Ascending aorta (tissue), 2 donors: ENCODE measurements at regions not wholly inside any gene's neighbourhood (a gene's known extent, or its start where the extent isn't known, plus 50 kb on each side); places are given as distances from the start of the nearest gene placed in this dataset.
"Not testable (repeated sequence)": the region's sequence is repeated elsewhere in the genome, so short reads cannot be mapped to it uniquely, and the experiment has no call there.

ENCODE experiments used
- DNase-seq, 2 donors: peaks; one replicate each; pipeline ENCODE4 v3.0.0-alpha.2; 2019; ENCODE audit warnings: low spot score in 2 of 2
- H3K27ac ChIP-seq, 2 donors: fragments of 200-600 bp; sonication (generic); one replicate each; pipeline ENCODE4 v1.5.1; 2016 to 2017; ENCODE audit warnings: mild to moderate bottlenecking in 1 of 2
- H3K27me3 ChIP-seq: fragments of 200-600 bp; sonication (generic); one replicate; pipeline ENCODE4 v1.5.1; 2017
- H3K36me3 ChIP-seq, 2 donors: fragments of 200-600 bp; sonication (generic); one replicate each; pipeline ENCODE4 v1.5.1; 2016
- H3K4me1 ChIP-seq, 2 donors: fragments of 200-600 bp; sonication (generic); one replicate each; pipeline ENCODE4 v1.5.1; 2016 to 2017; ENCODE audit warnings: mild to moderate bottlenecking in 1 of 2
- H3K4me3 ChIP-seq, 2 donors: fragments of 200-600 bp; sonication (generic); one replicate each; pipeline ENCODE4 v1.5.1; 2016 to 2017; ENCODE audit warnings: mild to moderate bottlenecking in 1 of 2
- H3K9me3 ChIP-seq, 2 donors: fragments of 200-600 bp; sonication (generic); one replicate each; pipeline ENCODE4 v1.5.1; 2016
- CTCF ChIP-seq, 3 experiments: fragments of 200-600 bp in 2 of 3; fragments of 450-650 bp in 1 of 3; sonication (generic) in 2 of 3; IDR thresholded peaks; one replicate each; pipeline ENCODE4 v1.5.1; 2016 to 2019; ENCODE audit warnings: antibody characterized with exemption in 3 of 3, mild to moderate bottlenecking in 1 of 3, moderate library complexity in 1 of 3
- intact Hi-C: fragments of 100-400 bp; cut with DNase I; formaldehyde crosslinking; loops from one replicate; pipeline ENCODE4 v1.15.1; 2023

- intact Hi-C loops, DNase-seq, H3K27me3 ChIP-seq: not testable (repeated sequence)
Measured at GRCh38 chr21:25531538-25532250, 75.6 kb downstream of the MRPL39 start.

GRCh38 chr21:25528515-25528914 is 78.8 kb downstream of the MRPL39 start:
- no peaks in the 10 kb centered on the region for H3K27me3 ChIP-seq
- H3K4me3 ChIP-seq: no peak overlapping the region
- H3K4me1 ChIP-seq: no peaks in the 10 kb centered on the region
- TF ChIP-seq CTCF (IDR thresholded peaks at IDR 0.05): no peak
- H3K36me3 ChIP-seq: no peaks in the 10 kb centered on the region
- no peaks in the 10 kb centered on the region for H3K9me3 ChIP-seq
- H3K27ac ChIP-seq: no peak overlapping the region
- DNase-seq: no peak
- intact Hi-C loops: no loop called here

More at GRCh38 chr21:25531538-25532250, 75.6 kb downstream of the MRPL39 start:
- not testable (repeated sequence) for H3K4me1 ChIP-seq, H3K36me3 ChIP-seq, H3K27ac ChIP-seq, H3K4me3 ChIP-seq, H3K9me3 ChIP-seq

DNA sequence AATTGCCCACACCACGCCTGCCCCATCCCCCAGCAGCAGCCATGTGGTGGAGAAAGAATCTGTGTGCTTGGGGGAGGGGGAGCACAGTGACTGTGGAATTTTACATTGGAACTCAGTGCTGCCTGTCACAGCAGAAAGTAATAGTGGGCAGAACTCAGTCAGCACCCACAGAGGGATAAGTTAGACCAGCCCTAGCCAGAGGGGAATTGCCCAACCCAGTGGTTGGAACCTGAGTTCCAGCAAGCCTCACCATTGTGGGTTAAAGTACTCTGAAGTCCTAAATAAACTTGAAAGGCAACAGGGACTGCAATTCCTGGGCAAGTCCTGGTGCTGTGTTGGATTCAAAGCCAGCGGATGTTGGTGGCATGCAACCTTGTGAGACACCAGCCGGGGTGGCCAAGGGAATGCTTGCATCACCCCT is 88.8 kb downstream of the MRPL39 start:
- no peak for TF ChIP-seq CTCF (IDR thresholded peaks at IDR 0.05)
- no peak for DNase-seq

DNA sequence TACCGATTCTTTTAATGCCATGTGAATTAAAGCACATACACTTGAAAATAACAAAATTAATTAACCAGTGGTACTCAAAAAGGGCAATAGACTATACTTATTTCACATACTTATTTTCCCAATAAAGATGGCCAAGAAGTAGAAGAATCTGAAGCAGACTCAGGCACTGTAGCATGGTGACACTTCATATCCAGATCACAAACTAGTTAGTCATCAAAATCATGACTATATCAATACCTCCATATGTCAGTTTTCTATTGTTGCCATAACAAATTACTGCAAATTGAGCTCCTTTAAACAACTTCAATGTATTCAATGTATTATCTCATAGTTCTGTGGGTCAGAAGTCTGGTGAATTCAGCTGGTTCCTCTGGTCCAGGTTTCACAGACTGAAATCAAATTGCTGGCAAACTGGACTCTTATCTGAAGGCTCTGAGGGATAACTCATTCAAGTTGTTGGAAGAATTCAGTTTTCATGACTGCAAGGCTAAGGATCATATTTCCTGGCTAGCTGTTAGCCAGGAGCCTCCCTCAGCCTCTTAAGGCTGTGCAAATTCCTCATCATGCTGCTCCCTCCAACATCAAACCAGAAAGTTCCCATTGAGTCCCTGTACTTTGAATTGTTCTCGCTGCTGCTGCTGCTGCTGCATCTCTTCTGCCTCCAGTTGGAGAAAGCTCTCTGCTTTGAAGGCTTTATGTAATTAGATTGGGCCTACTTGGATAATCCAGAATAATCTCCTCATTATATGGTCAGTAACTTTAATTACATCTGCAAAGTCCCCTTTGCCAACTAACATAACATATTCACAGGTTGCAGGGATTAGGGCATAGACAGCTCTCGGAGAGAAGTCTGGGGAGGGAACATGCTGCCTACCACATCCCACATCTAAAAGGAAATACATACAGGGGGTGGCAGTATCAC is 91.5 kb downstream of the MRPL39 start:
- intact Hi-C loops: no loop called here
- H3K27me3 ChIP-seq: no peaks in the 10 kb centered on the region
- no peak for DNase-seq
- no peak for TF ChIP-seq CTCF (IDR thresholded peaks at IDR 0.05)
- no peaks in the 10 kb centered on the region for H3K4me1 ChIP-seq
- H3K4me3 ChIP-seq: no peak overlapping the region
- no peak overlapping the region for H3K27ac ChIP-seq
- no peaks in the 10 kb centered on the region for H3K36me3 ChIP-seq
- no peaks in the 10 kb centered on the region for H3K9me3 ChIP-seq

More for the DNA sequence above, 88.8 kb downstream of the MRPL39 start:
- Histone ChIP-seq H3K27me3 (no peaks in the 10 kb centered on the region), H3K4me3 (no peak overlapping the region), H3K36me3 (no peaks in the 10 kb centered on the region), H3K9me3 (no peaks in the 10 kb centered on the region), H3K27ac (no peak overlapping the region), H3K4me1 (no peaks in the 10 kb centered on the region)
- intact Hi-C loops: no loop called here

DNA sequence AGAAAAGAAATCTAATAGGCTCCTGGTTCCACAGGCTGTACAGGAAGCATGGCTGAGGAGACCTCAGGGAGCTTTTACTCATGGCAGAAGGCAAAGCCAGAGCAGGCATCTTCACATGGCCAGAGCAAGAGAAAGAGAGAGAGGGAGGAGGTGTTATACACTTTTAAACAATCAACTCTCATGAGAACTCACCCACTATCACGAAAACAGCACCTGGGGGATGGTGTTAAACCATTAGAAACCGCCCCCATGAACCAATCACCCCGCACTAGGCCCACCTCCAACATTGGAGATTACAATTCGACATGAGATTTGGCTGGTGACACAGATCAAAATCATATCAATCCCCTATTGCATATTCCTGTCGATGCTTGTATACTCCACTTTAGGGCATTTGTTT is 93.5 kb downstream of the MRPL39 start:
- no peaks in the 10 kb centered on the region for H3K27me3 ChIP-seq
- H3K4me1 ChIP-seq: no peaks in the 10 kb centered on the region
- H3K27ac ChIP-seq: no peak overlapping the region
- H3K36me3 ChIP-seq: no peaks in the 10 kb centered on the region
- no peak for TF ChIP-seq CTCF (IDR thresholded peaks at IDR 0.05)
- H3K4me3 ChIP-seq: no peak overlapping the region
- no peak for DNase-seq
- intact Hi-C loops: no loop called here
- no peaks in the 10 kb centered on the region for H3K9me3 ChIP-seq
